Endometrium (tissue), 2 donors: ENCODE measurements at regions not wholly inside any gene's neighbourhood (a gene's known extent, or its start where the extent isn't known, plus 50 kb on each side); places are given as distances from the start of the nearest gene placed in this dataset.
A peak's percentile ranks its signal among the peaks of the same experiment; 100 is the strongest.

Experiments
- FAIRE-seq: peaks from 2 replicates; lab custom pipeline; 2012; peaks lifted over from hg19 to GRCh38; lab: Jason Lieb, UNC
- donor health status: control.
- donor health status: control.

DNA sequence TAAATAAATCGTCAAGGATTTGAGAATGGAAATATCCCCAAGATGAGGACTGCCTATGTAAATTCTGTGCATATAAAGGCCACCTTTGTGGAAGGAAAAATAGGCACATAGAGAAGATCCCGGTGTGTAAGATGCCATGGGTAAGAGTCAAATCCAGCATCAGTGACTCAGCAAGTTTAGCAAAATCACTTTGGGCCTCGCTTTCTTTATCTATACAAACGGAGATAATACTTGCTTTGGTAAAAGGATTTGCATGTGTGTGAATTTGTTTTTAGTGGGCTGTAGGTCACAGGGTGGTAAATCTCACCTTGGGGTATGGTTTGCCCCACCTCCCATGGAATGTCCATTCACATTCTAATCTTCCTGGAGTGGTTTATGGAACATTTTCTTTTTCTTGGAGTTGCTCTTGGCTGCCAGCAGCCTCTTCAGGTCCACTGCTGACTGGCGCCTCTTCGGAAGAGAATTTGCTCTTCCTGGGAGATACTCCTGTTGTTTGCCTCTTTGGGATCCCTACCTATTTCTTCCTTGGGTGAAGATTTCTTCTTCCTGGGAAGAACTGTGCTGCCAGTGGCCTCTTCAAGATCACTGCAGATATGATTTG lies 587.6 kb downstream of the CDH11 start:
- no peak for FAIRE-seq

DNA sequence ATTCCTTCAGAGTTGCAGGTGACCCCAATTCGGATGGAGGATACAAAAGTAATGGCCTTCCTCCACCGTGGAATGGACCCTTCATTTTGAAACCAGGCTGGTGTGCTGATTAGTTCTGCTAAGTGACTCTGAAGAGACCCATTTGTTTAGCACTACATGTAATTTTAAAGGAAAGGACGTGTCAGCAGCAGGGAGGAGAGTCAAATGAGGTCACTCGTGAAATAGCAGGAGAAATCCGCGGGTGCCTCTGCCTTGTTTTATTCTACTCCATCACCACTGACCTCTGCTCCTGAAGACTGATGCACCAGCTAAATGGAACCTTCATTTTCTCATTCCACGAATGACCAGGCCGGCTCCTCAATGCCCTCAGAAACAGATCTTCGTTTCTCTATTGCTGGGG lies 589.2 kb downstream of the CDH11 start:
- no peak for FAIRE-seq

DNA sequence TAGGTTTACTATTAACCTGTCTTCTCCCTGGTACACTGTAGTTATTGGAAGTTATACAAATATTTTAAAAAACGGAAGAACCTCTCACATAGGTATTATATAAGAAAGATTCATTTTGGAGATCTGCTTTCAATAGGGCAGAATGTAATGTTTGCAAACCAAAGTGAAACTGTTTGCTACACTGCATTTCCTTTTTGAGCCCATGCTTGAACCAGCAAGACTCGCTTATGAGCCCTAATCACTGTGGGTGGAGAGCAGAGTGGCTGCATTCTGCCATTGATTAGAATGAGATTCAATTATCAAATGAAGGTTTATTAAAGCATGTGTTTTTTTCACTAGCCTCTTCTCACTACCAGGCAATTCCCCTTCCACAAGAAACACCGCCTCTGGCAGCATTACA lies 589.7 kb downstream of the CDH11 start:
- FAIRE-seq: no peak

GRCh38 chr16:64531401-64531800 lies 590.5 kb downstream of the CDH11 start:
- FAIRE-seq: no peak

DNA sequence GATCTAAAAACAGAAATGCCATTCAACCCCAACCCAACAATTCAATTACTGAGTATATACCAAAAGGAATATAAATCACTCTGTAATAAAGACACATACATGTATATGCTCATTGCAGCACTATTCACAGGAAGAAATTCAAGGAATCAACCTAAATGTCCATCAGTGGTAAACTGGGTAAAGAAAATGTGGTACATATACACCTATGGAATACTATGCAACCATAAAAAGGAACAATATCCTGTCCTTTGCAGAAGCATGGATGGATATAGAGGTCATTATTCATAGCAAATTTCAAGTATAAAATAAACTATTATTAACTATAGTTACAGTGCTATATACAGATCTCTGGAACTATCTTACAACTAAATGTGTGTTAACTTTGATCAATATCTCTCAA lies 599.3 kb downstream of the CDH11 start:
- no peak for FAIRE-seq

GRCh38 chr16:64513871-64514270 lies 608.0 kb downstream of the CDH11 start:
- no peak for FAIRE-seq

- FAIRE-seq: no peak
These were observed 614.4 kb downstream of the CDH11 start for GRCh38 chr16:64507240-64508024.

DNA sequence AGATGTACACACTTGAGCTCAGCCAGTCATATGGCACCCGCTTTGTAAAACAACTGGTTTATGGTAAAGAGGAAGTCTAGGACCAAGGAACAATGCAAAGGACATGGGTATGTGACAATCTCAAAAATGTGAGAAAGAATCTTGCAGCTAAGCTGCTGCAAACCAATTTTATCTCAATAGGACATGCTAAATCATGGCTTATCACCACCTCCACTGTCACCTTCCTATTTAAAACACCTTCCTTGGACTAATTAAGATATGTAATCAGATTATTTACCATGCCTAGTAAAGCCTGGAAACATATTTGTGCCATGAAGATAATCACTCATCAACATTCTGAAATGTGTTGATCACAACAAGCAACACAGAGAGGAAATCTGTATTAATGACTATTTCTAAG lies 622.7 kb downstream of the CDH11 start:
- no peak for FAIRE-seq

DNA sequence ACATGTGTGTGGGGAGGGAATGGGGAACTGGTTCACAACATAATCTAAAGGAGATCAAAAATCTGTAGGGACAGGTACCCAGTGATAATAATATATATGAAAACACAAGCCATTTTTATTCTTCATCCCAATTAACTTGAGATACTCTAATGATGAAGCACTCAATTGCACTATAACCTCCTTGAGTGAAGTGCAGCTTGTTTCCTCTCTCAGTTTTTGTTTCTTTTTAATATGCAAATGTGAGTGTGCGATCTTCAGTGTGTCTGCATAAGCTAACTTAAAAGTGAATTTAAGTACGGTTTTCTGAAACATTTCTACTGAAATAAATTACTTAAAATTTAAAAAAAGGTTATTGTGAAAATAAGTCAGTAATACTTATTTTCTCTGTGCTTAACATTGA lies 623.5 kb downstream of the CDH11 start:
- no peak for FAIRE-seq

GRCh38 chr16:64493709-64494108 lies 628.2 kb downstream of the CDH11 start:
- no peak for FAIRE-seq

GRCh38 chr16:64489449-64489848 lies 632.4 kb downstream of the CDH11 start:
- no peak for FAIRE-seq

DNA sequence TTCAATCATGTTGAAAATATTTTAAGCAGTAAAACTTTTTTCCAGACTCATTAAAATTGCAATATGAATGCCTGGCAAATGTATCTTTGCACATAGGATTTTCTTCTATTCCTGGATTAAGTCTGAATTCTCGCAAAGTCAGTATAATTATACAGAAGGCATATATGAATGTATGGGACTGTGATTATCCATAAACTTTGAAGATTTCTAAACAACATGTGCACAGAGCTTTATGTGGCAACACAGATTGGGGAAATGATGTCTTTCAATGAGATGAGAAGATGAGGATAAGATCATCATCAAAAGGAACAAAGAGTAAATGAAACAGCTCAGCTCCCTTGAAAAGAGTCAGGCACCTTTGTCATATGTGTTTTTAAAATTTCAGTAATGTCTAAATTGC lies 635.3 kb downstream of the CDH11 start:
- no peak for FAIRE-seq

GRCh38 chr16:64481497-64481896 lies 640.4 kb downstream of the CDH11 start:
- FAIRE-seq: no peak

DNA sequence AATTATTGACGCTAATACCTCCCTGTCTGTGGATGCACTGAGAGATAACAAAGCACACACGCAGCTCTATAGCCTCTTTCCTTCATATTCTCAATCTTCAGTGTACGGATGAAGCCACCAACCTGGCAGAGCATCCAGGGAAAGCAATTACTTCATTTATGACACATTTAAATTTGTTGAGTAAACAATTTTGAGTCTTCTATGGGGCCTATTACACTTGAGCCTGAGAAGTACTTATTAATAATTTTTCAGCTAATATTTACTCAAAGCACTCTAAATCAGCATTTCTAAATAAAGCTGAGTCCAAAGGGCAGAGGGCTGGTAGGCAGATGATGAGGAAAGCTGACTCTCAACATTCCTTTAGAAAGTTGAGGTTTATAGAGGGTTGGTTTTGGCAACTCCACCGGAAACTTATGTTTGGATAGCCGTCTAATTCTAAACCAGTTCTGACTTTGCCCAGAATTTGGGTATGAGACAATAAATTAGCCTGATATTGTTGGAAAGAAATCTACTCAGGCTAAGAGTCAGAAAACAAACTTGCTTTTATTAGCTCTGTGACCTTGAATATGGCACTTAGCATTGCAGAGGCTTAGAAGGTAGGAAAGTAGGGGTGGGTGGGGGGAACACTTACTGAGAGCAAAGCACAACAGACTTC lies 643.5 kb downstream of the CDH11 start:
- FAIRE-seq: peak; percentile 15

DNA sequence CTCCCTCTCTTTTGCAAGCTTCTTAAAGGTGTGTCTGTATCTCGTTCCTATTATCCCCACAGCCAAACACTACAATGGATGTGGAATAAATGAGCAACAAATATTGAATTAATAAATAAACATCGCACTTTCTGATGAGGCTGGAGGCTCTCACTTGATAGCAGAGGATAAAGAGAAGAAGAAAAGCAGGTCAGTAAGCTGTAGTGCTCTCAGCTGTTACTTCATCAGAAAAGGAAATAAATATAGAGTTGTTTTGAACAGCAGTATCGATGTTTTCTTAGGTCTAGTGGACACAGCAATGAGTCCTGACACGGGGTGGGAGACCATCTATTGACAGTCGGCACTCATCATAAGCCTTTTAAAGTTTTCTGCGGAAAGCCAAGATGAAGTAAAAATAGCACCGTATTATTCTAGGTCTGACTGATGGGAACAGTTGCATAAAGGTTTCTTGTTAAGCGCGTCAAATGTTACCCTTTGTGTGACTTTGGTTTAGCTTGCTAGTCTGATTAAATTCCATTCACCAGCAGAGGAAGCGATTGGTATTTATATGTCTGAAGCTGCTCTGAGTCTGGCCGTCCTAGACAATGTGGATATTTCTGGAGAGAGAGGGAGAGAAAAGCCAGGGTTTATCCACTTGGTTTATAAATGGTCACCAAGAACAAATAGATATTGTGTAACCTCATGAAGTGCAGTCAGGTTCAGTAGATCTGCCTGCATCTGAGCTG lies 646.1 kb downstream of the CDH11 start:
- no peak for FAIRE-seq

DNA sequence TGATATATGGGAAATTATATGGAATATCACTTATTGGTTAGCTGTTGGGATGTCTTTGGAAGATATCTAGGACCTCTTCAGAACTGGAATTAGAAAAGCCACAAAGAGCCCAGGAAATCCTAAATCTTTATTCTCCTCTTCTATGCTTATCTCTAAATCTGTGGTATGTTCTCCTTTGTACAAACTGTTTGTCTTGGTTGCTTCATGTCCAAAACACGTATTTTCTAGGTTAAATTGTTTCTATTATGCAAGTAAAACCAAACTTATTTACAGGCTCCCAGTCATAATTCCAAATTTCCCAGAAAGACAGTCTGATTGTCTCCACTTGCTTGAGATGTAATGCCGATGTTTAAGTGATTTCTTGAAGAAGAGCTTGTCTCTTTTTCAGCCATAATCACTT lies 650.9 kb downstream of the CDH11 start:
- FAIRE-seq: no peak

- no peak for FAIRE-seq
These were observed 651.8 kb downstream of the CDH11 start for GRCh38 chr16:64469906-64470702.

GRCh38 chr16:64469351-64469750 lies 652.5 kb downstream of the CDH11 start:
- FAIRE-seq: no peak

DNA sequence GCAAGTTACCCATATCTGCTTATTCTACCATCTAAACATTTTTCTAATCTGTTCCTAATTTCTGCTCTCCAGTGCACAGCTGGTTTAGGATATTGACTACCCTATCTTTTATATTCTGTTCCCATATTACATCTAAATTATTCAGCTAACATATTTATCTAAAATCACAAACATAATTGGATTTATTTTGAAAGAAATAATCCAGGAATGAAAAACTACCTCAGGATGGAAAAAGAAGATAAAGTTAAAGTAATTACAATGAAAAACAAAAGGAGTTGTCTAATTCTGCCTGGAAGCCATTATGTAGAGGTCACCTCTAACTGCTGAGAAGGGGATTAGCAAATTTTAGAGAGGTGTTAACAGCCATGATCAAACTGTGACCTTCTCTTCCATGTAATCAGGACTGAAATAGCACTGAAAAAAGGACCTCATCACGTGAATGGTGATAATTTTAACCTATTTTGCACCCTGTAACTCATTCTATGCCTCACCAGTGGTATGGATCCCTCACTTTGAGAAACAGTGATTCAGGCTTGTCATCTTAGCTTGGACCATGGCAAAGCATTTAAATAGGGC lies 653.3 kb downstream of the CDH11 start:
- no peak for FAIRE-seq

GRCh38 chr16:64459821-64460220 lies 662.0 kb downstream of the CDH11 start:
- FAIRE-seq: no peak

GRCh38 chr16:64459402-64459801 lies 662.5 kb downstream of the CDH11 start:
- no peak for FAIRE-seq

GRCh38 chr16:64455275-64455674 lies 666.6 kb downstream of the CDH11 start:
- FAIRE-seq: peak; percentile 78
